Activated B cell treated with CpG ODN at 0.5 μM for 24 hours (primary cell): ENCODE measurements at regions not wholly inside any gene's neighbourhood (a gene's known extent, or its start where the extent isn't known, plus 50 kb on each side); places are given as distances from the start of the nearest gene placed in this dataset.

Source experiments
- ATAC-seq: fragments of 200-7000 bp; cut with Tn5 transposase; one replicate; pipeline ENCODE4 v1.10.0; 2021; ENCODE audit warnings: low read depth, mild to moderate bottlenecking, moderate library complexity
- CTCF ChIA-PET: fragments of 350-600 bp; sonication (Branson Sonifier 250); formaldehyde crosslinking; loops from one replicate; lab custom pipeline; 2021; ENCODE audit warnings: antibody characterized with exemption; lab: Charles Lee
- POLR2A ChIA-PET: fragments of 350-600 bp; sonication (Branson Sonifier 250); formaldehyde crosslinking; loops from one replicate; lab custom pipeline; 2021; ENCODE audit warnings: antibody characterized with exemption; lab: Charles Lee
- DNase-seq: peaks from one replicate; pipeline ENCODE4 v3.0.0; 2022
- H3K27ac Mint-ChIP-seq: one replicate; pipeline ENCODE4 v1.8.0; 2020; ENCODE audit warnings: mixed read lengths
- H3K27me3 Mint-ChIP-seq: one replicate; pipeline ENCODE4 v1.8.0; 2021; ENCODE audit warnings: mixed read lengths
- H3K36me3 Mint-ChIP-seq: one replicate; pipeline ENCODE4 v1.8.0; 2021; ENCODE audit warnings: low read depth, mixed read lengths
- H3K4me1 Mint-ChIP-seq: one replicate; pipeline ENCODE4 v1.8.0; 2021; ENCODE audit warnings: mixed read lengths
- H3K4me3 Mint-ChIP-seq: one replicate; pipeline ENCODE4 v1.8.0; 2020; ENCODE audit warnings: mild to moderate bottlenecking, mixed read lengths
- H3K9me3 Mint-ChIP-seq: one replicate; pipeline ENCODE4 v1.8.0; 2020; ENCODE audit warnings: mixed read lengths
- CTCF ChIP-seq: fragments of 200-600 bp; IDR thresholded peaks from one replicate; pipeline ENCODE4 v1.8.0; 2022; ENCODE audit warnings: antibody characterized with exemption, mild to moderate bottlenecking
- intact Hi-C: fragments of 100-400 bp; cut with micrococcal nuclease; formaldehyde crosslinking; loops from one replicate; pipeline ENCODE4 v1.15.1; 2024

DNA sequence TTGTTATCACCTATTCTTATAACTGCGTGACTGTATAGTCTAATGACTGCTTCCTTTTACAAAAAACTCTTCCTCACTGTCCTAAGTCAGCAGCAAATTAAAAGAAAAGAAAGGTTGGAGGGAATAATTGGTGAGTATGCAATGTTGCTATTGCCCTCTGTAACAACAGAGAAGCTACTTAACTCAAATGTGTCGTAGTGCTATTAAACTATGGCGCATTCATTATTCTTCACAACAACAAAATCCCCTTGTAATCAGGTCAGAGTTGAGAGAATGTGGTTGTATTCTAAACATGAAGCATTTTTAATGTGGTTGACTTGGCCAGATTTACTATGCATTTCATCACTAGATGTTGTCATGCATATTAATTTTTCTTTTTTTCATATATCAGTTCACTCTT is 897.8 kb upstream of the PHF14 start:
- ATAC-seq (no peak), DNase-seq (no peak)
- Mint-ChIP-seq H3K27me3 (no peaks in the 10 kb centered on the region), H3K4me3 (no peak overlapping the region), H3K4me1 (no peaks in the 10 kb centered on the region), H3K9me3 (peaks cover 7% of the 10 kb centered on the region), H3K36me3 (no peaks in the 10 kb centered on the region), H3K27ac (no peak overlapping the region)
- POLR2A ChIA-PET = no interaction called here
- intact Hi-C loops = no loop called here
- TF ChIP-seq CTCF = no peak
- CTCF ChIA-PET = no interaction called here

- no peak overlapping the region for H3K4me3 Mint-ChIP-seq
- no peak for ATAC-seq
- H3K27me3 Mint-ChIP-seq = no peaks in the 10 kb centered on the region
- no peaks in the 10 kb centered on the region for H3K36me3 Mint-ChIP-seq
- CTCF ChIA-PET = no interaction called here
- DNase-seq = no peak
- intact Hi-C loops = no loop called here
- no peak overlapping the region for H3K27ac Mint-ChIP-seq
- TF ChIP-seq CTCF = no peak
- H3K9me3 Mint-ChIP-seq = peaks cover 5% of the 10 kb centered on the region
- POLR2A ChIA-PET = no interaction called here
- H3K4me1 Mint-ChIP-seq = no peaks in the 10 kb centered on the region
Measured at GRCh38 chr7:10076660-10077300, 896.9 kb upstream of the PHF14 start.

DNA sequence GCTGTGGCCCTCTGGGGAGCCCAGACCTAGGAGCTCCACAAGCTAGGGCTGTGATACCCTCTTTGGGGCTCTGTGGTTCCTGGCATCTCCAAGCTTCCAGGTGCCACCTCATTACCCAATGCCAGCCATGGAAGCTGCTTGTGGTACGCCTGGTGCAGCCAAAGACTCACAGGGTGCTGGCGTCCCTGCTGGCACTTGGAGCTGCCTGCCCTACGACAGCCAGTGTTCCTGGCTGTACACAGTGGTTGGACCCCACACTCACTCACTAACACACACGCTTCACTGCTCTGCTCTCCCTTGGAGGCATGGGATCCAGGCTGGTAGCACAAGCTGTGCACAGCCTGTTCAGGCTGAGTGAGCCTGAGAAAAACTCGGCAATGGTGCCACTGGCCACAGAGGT is 894.1 kb upstream of the PHF14 start:
- no peak overlapping the region for H3K4me3 Mint-ChIP-seq
- no peaks in the 10 kb centered on the region for H3K4me1 Mint-ChIP-seq
- no peak for DNase-seq
- ChIA-PET POLR2A (no interaction called here), CTCF (no interaction called here)
- intact Hi-C loops = no loop called here
- ATAC-seq = no peak
- no peaks in the 10 kb centered on the region for H3K36me3 Mint-ChIP-seq
- H3K27me3 Mint-ChIP-seq = no peaks in the 10 kb centered on the region
- H3K9me3 Mint-ChIP-seq = peaks cover 3% of the 10 kb centered on the region
- TF ChIP-seq CTCF = no peak
- H3K27ac Mint-ChIP-seq = no peak overlapping the region

DNA sequence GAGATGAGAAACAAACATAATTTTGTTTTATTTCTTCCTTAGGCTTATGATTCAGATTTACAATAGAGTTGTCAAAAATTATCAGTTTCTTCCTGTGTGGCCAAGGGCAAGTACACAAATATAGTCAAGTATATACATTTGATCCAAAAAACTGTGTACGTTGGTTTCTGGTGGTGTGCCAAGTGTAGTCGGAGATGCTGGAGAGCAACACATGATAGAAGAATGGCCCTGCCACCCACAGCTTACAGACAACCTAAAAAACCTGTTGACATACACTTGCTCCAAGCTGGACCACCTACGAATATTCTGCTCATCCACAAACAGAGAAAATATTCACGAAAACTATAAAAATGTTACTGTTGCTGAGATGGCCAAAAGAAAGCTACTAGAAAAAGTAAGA is 890.8 kb upstream of the PHF14 start:
- no peak overlapping the region for H3K4me3 Mint-ChIP-seq
- H3K27me3 Mint-ChIP-seq = no peaks in the 10 kb centered on the region
- H3K27ac Mint-ChIP-seq = no peak overlapping the region
- H3K36me3 Mint-ChIP-seq = no peaks in the 10 kb centered on the region
- ChIA-PET POLR2A (no interaction called here), CTCF (no interaction called here)
- ATAC-seq = no peak
- H3K9me3 Mint-ChIP-seq = peaks cover 4% of the 10 kb centered on the region
- intact Hi-C loops = no loop called here
- TF ChIP-seq CTCF = no peak
- no peaks in the 10 kb centered on the region for H3K4me1 Mint-ChIP-seq
- DNase-seq = no peak

- Mint-ChIP-seq H3K27me3 (no peaks in the 10 kb centered on the region), H3K4me1 (no peaks in the 10 kb centered on the region), H3K9me3 (peaks cover 4% of the 10 kb centered on the region), H3K27ac (no peak overlapping the region), H3K4me3 (no peak overlapping the region), H3K36me3 (no peaks in the 10 kb centered on the region)
- intact Hi-C loops = no loop called here
- DNase-seq (no peak), ATAC-seq (no peak)
- TF ChIP-seq CTCF = no peak
- CTCF ChIA-PET = no interaction called here
- POLR2A ChIA-PET = no interaction called here
Measured at GRCh38 chr7:10083766-10084165, 889.9 kb upstream of the PHF14 start.
